ENCODE measurements at regions not wholly inside any gene's neighbourhood (a gene's known extent, or its start where the extent isn't known, plus 50 kb on each side); places are given as distances from the start of the nearest gene placed in this dataset.

- TF ChIP-seq CTCF (IDR thresholded peaks at IDR 0.05; ENCODE audit: low read depth, low read length, poor library complexity, severe bottlenecking) (no peak), EZH2phosphoT487 (IDR thresholded peaks at IDR 0.05; ENCODE audit: borderline replicate concordance, low read length) (no peak)
Measured at GRCh38 chr5:68424799-68425537, 209.4 kb downstream of the PIK3R1 start.

All from DOHH2 (cell line).